GM23338 (cell line): ENCODE measurements at regions not wholly inside any gene's neighbourhood (a gene's known extent, or its start where the extent isn't known, plus 50 kb on each side); places are given as distances from the start of the nearest gene placed in this dataset.

ENCODE experiments used
- ATAC-seq: fragments of 200-7000 bp; cut with Tn5 transposase; 3 replicates; pipeline ENCODE4 v1.9.1; 2020
- DNase-seq: peaks from one replicate; pipeline ENCODE4 v3.0.0-alpha.2; 2015; ENCODE audit warnings: low spot score
- H2AFZ ChIP-seq: fragments of 200-600 bp; sonication (generic); 2 replicates; pipeline ENCODE4 v1.8.0; 2016; ENCODE audit warnings: antibody characterized with exemption, mild to moderate bottlenecking, moderate library complexity
- H3F3A ChIP-seq: fragments of 200-600 bp; sonication (generic); replicated peaks from 2 replicates; pipeline ENCODE4 v1.8.0; 2017; ENCODE audit warnings: antibody characterized with exemption, mixed run types, low read depth
- H3K27ac ChIP-seq: fragments of 200-600 bp; sonication (generic); 2 replicates; pipeline ENCODE4 v1.6.1; 2016; ENCODE audit warnings: low read depth
- H3K27me3 ChIP-seq: fragments of 200-600 bp; sonication (generic); 2 replicates; pipeline ENCODE4 v1.8.0; 2016; ENCODE audit warnings: mild to moderate bottlenecking, mixed run types, moderate library complexity; ENCODE audit not compliant: insufficient read depth
- H3K36me3 ChIP-seq: fragments of 200-600 bp; sonication (generic); 2 replicates; pipeline ENCODE4 v1.8.0; 2016; ENCODE audit warnings: mild to moderate bottlenecking; ENCODE audit not compliant: insufficient read depth
- H3K4me1 ChIP-seq: fragments of 200-600 bp; sonication (generic); 2 replicates; pipeline ENCODE4 v1.8.0; 2016; ENCODE audit warnings: mild to moderate bottlenecking, moderate library complexity; ENCODE audit not compliant: insufficient read depth
- H3K4me2 ChIP-seq: fragments of 200-600 bp; sonication (generic); 2 replicates; pipeline ENCODE4 v1.7.1; 2017; ENCODE audit warnings: mixed run types
- H3K4me3 ChIP-seq: fragments of 200-600 bp; sonication (generic); 2 replicates; pipeline ENCODE4 v1.6.1; 2016; ENCODE audit warnings: mixed run types
- H3K79me2 ChIP-seq: fragments of 200-600 bp; sonication (generic); replicated peaks from 2 replicates; pipeline ENCODE4 v1.8.0; 2017; ENCODE audit warnings: mild to moderate bottlenecking; ENCODE audit not compliant: insufficient read depth
- H3K9me2 ChIP-seq: fragments of 200-600 bp; sonication (generic); 2 replicates; pipeline ENCODE4 v1.8.0; 2017; ENCODE audit not compliant: insufficient read depth
- H4K20me1 ChIP-seq: fragments of 200-600 bp; sonication (generic); replicated peaks from 2 replicates; pipeline ENCODE4 v1.8.0; 2017; ENCODE audit warnings: mild to moderate bottlenecking; ENCODE audit not compliant: insufficient read depth
- H3K27ac Mint-ChIP-seq: 2 replicates; pipeline ENCODE4 v1.8.0; 2020; ENCODE audit warnings: inconsistent platforms, mild to moderate bottlenecking, moderate library complexity, mixed read lengths
- H3K27me3 Mint-ChIP-seq: 3 replicates; pipeline ENCODE4 v1.8.0; 2022; ENCODE audit warnings: low read depth, mild to moderate bottlenecking, moderate library complexity, mixed read lengths, inconsistent platforms; ENCODE audit not compliant: insufficient read depth, poor library complexity
- H3K36me3 Mint-ChIP-seq: 3 replicates; pipeline ENCODE4 v1.8.0; 2021; ENCODE audit warnings: low read depth, mild to moderate bottlenecking, inconsistent platforms, moderate library complexity, mixed read lengths
- H3K4me1 Mint-ChIP-seq: 3 replicates; pipeline ENCODE4 v1.8.0; 2020; ENCODE audit warnings: mild to moderate bottlenecking, inconsistent platforms, mixed read lengths
- H3K4me3 Mint-ChIP-seq: 3 replicates; pipeline ENCODE4 v1.8.0; 2021; ENCODE audit warnings: moderate library complexity, mild to moderate bottlenecking, inconsistent platforms, mixed read lengths
- H3K9me3 Mint-ChIP-seq: 3 replicates; pipeline ENCODE4 v1.8.0; 2020; ENCODE audit warnings: moderate library complexity, mild to moderate bottlenecking, inconsistent platforms, mixed read lengths
- CREB1 ChIP-seq: fragments of 250-450 bp; sonication (Bioruptor Pico); IDR thresholded peaks from 2 replicates; pipeline ENCODE4 v1.5.0; 2020; ENCODE audit warnings: low read depth, mild to moderate bottlenecking, moderate library complexity
- EZH2 ChIP-seq: fragments of 200-600 bp; sonication (generic); IDR thresholded peaks from one replicate; pipeline ENCODE4 v1.8.0; 2017; ENCODE audit warnings: antibody characterized with exemption, mild to moderate bottlenecking, low read depth; ENCODE audit not compliant: unreplicated experiment
- JUNB ChIP-seq: IDR thresholded peaks from one replicate; pipeline ENCODE4 v1.6.1; 2016; ENCODE audit warnings: antibody characterized with exemption; ENCODE audit not compliant: unreplicated experiment
- NANOG ChIP-seq: IDR thresholded peaks from 2 replicates; pipeline ENCODE4 v1.6.1; 2016; ENCODE audit warnings: antibody characterized with exemption, borderline replicate concordance
- ZNF331 ChIP-seq: fragments of 250-450 bp; sonication (Bioruptor Pico); IDR thresholded peaks from 2 replicates; pipeline ENCODE4 v1.5.0; 2020; ENCODE audit warnings: low read depth, mild to moderate bottlenecking, moderate library complexity
- TF ChIP-seq, protein P1 (sequence below): fragments of 250-450 bp; sonication (Bioruptor Pico); IDR thresholded peaks from 2 replicates; pipeline ENCODE4 v1.5.0; 2020; ENCODE audit warnings: mild to moderate bottlenecking, moderate library complexity
- TF ChIP-seq, protein P2 (sequence below): IDR thresholded peaks from 2 replicates; pipeline ENCODE4 v1.6.1; 2016; ENCODE audit warnings: antibody characterized with exemption

DNA sequence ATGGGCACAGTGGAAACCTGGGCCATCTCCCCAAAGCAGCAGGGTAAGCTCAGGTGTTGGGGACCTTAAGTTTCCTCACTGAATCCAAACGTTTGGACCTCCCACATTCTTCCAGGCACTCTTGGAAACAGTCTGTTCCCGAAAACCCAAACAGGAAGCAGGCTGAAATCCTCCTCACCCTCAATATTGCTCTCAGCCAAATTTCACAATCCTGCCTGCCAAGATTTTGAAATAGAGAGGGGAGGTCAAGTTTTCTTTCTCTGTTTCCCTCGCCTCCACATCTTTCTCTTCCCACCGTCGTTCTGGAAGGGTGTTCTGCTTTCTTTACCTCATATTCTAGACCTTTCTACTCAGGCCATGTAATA, 392.0 kb upstream of the SASH1 start (continued):
- TF ChIP-seq, protein P1, sequence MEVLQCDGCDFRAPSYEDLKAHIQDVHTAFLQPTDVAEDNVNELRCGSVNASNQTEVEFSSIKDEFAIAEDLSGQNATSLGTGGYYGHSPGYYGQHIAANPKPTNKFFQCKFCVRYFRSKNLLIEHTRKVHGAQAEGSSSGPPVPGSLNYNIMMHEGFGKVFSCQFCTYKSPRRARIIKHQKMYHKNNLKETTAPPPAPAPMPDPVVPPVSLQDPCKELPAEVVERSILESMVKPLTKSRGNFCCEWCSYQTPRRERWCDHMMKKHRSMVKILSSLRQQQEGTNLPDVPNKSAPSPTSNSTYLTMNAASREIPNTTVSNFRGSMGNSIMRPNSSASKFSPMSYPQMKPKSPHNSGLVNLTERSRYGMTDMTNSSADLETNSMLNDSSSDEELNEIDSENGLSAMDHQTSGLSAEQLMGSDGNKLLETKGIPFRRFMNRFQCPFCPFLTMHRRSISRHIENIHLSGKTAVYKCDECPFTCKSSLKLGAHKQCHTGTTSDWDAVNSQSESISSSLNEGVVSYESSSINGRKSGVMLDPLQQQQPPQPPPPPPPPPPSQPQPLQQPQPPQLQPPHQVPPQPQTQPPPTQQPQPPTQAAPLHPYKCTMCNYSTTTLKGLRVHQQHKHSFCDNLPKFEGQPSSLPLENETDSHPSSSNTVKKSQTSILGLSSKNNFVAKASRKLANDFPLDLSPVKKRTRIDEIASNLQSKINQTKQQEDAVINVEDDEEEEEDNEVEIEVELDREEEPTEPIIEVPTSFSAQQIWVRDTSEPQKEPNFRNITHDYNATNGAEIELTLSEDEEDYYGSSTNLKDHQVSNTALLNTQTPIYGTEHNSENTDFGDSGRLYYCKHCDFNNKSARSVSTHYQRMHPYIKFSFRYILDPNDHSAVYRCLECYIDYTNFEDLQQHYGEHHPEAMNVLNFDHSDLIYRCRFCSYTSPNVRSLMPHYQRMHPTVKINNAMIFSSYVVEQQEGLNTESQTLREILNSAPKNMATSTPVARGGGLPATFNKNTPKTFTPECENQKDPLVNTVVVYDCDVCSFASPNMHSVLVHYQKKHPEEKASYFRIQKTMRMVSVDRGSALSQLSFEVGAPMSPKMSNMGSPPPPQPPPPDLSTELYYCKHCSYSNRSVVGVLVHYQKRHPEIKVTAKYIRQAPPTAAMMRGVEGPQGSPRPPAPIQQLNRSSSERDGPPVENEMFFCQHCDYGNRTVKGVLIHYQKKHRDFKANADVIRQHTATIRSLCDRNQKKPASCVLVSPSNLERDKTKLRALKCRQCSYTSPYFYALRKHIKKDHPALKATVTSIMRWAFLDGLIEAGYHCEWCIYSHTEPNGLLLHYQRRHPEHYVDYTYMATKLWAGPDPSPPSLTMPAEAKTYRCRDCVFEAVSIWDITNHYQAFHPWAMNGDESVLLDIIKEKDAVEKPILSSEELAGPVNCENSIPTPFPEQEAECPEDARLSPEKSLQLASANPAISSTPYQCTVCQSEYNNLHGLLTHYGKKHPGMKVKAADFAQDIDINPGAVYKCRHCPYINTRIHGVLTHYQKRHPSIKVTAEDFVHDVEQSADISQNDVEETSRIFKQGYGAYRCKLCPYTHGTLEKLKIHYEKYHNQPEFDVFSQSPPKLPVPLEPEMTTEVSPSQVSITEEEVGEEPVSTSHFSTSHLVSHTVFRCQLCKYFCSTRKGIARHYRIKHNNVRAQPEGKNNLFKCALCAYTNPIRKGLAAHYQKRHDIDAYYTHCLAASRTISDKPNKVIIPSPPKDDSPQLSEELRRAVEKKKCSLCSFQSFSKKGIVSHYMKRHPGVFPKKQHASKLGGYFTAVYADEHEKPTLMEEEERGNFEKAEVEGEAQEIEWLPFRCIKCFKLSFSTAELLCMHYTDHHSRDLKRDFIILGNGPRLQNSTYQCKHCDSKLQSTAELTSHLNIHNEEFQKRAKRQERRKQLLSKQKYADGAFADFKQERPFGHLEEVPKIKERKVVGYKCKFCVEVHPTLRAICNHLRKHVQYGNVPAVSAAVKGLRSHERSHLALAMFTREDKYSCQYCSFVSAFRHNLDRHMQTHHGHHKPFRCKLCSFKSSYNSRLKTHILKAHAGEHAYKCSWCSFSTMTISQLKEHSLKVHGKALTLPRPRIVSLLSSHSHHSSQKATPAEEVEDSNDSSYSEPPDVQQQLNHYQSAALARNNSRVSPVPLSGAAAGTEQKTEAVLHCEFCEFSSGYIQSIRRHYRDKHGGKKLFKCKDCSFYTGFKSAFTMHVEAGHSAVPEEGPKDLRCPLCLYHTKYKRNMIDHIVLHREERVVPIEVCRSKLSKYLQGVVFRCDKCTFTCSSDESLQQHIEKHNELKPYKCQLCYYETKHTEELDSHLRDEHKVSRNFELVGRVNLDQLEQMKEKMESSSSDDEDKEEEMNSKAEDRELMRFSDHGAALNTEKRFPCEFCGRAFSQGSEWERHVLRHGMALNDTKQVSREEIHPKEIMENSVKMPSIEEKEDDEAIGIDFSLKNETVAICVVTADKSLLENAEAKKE = no peak
- TF ChIP-seq EZH2 = no peak
- TF ChIP-seq ZNF331 = no peak
- no peak for TF ChIP-seq NANOG
- TF ChIP-seq, protein P2, sequence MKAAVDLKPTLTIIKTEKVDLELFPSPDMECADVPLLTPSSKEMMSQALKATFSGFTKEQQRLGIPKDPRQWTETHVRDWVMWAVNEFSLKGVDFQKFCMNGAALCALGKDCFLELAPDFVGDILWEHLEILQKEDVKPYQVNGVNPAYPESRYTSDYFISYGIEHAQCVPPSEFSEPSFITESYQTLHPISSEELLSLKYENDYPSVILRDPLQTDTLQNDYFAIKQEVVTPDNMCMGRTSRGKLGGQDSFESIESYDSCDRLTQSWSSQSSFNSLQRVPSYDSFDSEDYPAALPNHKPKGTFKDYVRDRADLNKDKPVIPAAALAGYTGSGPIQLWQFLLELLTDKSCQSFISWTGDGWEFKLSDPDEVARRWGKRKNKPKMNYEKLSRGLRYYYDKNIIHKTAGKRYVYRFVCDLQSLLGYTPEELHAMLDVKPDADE = no peak
- TF ChIP-seq CREB1 (CRISPR knock-in tag) = no peak
- TF ChIP-seq JUNB = no peak

DNA sequence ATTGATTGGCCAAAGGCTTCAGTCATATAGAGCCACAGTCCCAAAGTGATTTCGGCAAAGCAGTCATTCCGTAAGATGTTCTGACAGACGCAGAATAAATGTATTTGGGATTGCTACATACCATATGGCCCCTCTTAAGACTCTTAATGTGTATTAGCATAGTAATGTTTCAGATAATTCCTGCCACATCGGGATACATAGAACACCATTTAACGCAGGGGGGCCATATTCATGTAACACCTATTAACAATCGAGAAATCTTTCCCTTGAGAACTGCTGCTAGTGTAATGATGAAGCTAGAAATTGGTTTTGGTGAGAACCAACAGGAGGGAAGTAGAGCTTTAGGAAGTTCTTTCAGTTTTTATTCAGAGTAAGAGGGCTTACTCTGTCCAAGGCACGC, 390.9 kb upstream of the SASH1 start:
- no peaks in the 10 kb centered on the region for H3K36me3 ChIP-seq
- Mint-ChIP-seq H3K27ac (no peak overlapping the region), H3K27me3 (no peaks in the 10 kb centered on the region), H3K4me3 (no peak overlapping the region), H3K4me1 (no peaks in the 10 kb centered on the region), H3K36me3 (no peaks in the 10 kb centered on the region), H3K9me3 (no peaks in the 10 kb centered on the region)
- DNase-seq (no peak), ATAC-seq (no peak)
- H4K20me1 ChIP-seq = no peaks in the 10 kb centered on the region
- no peaks in the 10 kb centered on the region for H3K4me1 ChIP-seq
- no peaks in the 10 kb centered on the region for H3K9me2 ChIP-seq
- H3K27me3 ChIP-seq = no peaks in the 10 kb centered on the region
- no peak overlapping the region for H3K4me2 ChIP-seq
- H3F3A ChIP-seq = no peaks in the 10 kb centered on the region
- H2AFZ ChIP-seq = no peak overlapping the region
- H3K79me2 ChIP-seq = no peaks in the 10 kb centered on the region
- H3K27ac ChIP-seq = no peak overlapping the region
- no peak overlapping the region for H3K4me3 ChIP-seq
- no peak for TF ChIP-seq ZNF331
- TF ChIP-seq, protein P1 = no peak
- TF ChIP-seq, protein P2 = no peak
- TF ChIP-seq NANOG = no peak
